GM21619 (cell line): ENCODE measurements at regions not wholly inside any gene's neighbourhood (a gene's known extent, or its start where the extent isn't known, plus 50 kb on each side); places are given as distances from the start of the nearest gene placed in this dataset.

Experiments used
- ATAC-seq: cut with Tn5 transposase; IDR thresholded peaks from one replicate; pipeline ENCODE4 v1.9.1; 2021; ENCODE audit not compliant: unreplicated experiment

DNA sequence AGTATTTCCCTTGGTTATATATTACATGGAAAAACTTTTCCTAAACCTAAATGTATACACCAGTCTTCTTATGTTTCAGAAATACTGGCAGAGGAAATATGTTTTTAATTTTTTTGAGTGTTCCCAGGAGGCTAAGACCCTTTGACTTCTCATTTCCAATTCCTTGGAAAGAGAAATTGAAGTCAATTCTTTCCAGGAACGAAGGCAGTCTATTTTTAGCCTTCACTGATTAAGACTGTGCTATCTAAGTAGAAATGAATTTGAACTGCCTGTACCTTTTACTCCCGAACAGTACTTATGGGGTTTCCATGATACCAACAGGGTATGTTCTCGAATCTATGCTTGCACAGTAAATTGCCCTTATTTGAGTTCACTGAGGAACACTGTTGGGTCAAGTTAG lies 340.3 kb upstream of the CD180 start:
- no peak for ATAC-seq

DNA sequence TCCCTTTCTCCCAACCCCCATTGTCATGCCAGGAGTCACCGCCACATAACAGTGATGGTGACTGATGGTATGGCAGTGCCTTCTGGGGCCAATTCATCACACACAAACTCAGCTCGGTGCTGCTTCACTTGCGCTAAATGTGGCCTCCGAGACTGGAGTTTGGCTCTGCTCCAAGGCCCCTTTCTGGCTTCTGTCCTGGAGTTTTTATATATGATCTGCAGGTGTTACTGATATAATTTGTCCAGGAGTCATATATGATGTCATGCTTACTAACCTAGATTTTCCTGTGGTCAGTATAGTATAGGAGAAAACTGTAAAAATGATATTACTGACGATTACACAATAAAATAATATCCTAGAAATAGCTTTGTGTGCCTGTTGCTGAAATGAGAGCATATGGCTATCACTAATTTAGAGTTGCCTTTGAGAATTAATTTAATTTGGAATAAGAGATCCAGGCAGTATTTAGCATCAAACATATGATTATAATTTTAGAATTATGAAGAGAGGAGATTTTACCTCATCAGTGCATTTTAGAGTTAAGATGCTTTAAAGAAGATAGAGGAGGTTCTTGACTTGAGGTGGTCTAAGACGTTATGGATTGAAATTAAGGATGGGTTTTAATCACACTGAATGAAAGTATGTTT lies 334.1 kb upstream of the CD180 start:
- no peak for ATAC-seq

DNA sequence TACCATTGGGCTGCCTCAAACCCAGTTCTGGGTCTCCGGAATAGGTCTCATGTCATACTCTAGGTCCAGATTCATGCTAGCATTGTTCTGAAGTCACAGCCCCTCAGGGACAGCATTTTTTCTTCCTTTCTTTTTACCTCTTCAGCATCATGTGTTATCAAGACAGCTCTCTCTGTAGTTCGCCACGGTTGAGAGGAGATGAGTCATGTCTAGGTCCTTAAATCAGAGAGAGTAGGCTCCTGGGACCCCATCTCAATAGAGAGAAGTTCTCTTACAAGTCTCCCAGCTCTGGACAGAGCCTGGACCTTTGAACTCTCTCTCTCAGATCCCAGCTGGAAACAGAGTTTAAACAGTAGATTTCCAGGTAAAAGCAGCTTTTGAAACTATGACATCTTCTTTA lies 332.4 kb upstream of the CD180 start:
- no peak for ATAC-seq

DNA sequence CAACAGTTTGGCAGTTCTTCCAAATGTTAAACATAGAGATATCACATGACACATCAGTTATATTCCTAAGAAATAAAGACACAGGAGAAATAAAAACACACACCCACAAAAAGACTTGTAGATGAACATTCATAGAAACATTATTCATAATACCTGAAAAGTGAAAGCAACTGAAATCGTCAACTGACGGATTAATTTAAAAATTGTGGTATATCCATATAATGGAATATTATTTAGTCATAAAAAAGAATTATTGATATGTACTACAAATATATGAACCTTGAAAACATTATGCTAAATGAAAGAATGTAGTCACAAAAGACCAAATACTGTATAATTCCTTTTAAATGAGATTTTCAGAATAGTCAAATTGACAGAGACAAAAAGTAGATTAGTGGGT lies 330.2 kb upstream of the CD180 start:
- no peak for ATAC-seq

DNA sequence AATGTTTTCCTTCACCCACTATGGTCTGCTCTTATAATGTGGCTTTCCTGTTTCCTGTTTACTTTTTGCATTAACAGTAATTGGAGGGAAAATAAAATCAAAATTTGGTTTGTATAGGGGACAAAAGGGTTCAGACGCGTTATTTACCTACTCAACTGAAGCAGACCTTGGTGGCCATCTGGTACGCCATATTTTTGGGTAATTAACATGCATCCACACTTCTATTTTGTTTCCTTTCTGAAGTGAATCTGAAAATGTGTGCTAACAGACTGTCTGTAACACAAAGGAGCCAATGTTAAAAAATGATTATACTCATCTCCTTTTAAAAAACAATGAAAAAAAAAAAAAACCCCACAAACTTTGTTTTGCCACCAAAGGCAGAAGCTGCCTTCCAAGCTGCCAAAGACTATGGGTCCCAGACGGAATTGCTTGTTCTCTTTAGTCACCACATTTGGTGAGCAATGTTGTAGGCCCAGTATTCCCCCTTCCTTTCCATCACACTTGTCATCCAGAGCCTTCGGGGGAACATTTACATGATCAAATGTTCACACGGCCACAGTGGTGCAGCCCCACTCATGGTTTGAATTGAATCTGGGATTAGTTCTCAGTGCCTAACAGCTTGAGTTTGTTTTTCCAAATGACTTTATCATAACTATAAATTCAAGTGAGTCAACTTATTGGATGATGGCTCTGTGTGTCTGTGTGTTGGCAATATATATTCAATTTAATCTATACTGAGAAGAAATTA lies 323.7 kb upstream of the CD180 start:
- ATAC-seq, result no peak

DNA sequence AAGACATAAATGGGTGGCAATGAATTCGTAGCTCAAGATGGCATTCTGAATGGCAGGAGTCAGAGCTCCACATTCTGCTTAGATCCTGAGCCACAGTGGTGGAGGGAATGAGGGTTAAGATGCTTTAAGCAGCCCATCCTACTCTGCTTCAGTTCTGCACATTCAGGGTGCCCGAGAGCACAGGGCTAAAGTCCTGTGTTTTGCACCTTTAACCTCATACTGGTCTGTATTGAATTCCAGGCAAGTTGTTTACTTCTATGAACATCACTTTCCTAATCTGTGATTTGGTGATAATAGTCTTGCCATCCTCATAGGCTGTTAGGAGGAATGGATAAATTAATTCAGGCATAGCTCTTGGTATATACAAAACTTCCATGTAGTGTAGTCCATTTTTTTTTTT lies 321.6 kb upstream of the CD180 start:
- ATAC-seq, result no peak

DNA sequence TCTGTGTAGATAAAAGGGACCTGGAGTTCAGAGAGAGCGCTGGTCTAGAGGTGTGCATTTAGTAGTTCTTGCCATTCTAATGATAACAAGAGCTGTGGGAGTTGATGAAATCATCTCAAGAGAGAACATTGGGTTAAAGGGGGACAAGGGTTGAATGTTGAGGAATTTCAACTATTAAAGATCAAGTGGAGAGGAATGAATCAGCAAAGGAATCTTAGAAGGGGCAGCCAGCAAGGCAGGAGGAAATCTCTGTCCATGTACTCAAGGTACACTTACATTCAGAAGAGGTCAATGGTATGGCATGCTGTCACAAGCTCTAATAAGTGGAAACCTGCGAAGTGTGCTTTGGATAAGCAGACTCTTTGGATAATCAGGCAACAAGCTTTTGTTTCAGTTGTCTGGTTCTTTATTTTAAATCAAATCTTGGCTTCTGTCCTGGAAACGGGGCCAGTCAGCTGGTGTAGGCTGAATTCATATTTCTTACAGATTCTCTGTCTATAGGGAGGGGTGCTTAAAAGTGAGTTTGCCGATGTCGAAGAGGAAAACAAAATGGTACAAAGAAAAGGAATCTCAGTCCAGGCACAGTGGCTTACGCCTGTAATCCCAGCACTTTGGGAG lies 320.5 kb upstream of the CD180 start:
- no peak for ATAC-seq

DNA sequence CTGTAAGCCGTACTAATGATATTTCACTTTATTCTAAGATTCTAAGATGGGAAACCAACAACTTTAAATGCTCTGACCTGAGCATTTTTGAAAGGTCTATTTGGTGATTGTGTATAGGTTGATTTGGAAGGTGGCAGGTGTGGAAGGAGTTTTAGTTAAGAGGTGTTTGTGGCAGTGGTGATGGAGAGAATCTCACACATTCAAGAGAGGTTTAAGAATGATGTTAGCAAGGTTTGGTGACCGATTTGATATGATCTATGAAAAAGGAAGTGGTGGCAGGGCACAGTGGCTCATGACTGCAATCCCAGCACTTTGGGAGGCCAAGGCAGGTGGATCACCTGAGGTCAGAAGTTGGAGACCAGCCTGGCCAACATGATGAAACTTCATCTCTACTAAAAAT lies 319.2 kb upstream of the CD180 start:
- no peak for ATAC-seq

DNA sequence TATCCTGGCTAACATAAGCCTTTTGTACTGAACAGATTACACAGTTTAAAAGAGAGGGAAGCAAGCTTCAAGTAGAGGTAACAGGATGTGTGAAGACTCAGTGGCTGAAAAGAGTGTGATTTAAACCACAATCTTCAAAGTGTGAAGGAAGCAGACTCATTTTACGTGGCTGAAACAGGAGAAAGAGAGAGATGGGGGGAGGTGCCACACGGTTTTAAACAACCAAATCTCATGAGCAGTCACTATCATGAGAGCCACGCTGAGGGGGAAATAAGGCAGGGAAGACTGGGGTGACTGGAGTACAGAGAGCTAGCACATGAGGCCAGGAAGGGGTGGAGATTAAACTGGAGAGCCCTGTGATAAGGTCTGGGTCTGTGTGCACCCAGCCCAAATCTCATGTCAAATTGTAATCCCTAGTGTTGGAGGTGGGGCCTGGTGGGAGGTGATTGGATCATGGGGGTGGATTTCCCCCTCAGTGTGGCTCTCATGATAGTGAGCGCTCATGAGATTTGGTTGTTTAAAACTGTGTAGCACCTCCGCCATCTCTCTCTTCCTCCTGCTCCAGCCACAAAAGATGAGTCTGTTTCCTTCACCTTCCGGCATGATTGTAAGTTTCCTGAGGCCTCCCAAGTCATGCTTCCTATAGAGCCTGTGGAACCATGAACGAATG lies 318.6 kb upstream of the CD180 start:
- ATAC-seq, result no peak

DNA sequence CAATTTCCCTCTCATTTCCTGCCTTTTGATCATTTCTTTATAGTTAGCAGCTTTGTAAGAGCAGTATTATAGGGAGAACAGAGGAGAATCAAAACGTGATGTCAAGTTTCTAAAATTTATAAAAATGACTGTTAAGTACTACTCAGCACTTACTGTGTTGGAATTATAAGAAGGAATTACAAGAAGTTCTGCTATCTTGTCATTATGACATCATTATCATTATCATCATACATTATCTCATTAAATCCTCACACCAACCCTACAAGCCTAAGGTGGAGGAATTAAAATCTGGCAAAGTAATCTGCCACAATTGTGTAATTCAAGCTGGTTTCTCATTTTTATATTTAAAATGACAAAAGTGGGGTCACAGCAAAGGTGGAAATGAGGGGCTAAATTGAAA lies 316.2 kb upstream of the CD180 start:
- no peak for ATAC-seq

DNA sequence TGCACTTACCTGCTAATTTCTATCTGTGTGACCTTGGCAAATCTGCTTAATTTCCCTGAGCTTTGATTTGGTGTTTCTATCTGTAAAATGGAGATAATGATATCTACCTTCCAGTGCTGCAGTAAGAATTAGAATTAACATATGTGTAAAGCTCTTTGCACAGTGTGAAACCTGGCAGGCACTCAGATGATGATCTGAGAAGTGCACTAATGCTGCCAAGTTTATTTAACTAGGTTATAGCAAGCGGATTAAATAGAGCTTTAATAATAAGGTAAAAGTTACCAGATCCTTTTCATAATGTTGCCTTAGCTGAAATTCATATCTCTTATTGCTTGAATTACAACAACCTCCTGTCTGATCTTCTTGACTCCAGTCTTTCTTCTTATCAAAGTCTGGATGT lies 315.3 kb upstream of the CD180 start:
- ATAC-seq, result no peak

DNA sequence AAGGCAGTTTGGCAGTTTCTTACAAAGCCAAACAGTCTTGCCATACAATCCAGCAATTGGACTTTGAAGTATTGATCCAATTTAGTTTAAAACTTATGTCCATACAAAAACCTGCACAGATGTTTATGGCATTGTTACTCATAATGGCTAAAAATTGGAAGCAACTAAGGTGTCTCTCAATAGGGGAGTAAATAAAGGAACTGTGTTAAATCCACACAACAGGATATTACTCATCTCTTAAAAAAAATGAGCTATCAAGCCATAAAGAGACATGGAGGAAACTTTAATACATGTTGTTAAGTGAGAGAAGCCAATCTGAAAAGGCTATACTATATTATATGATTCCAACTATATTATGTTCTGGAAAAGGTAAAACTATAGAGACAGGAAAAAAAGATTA lies 313.6 kb upstream of the CD180 start:
- no peak for ATAC-seq

DNA sequence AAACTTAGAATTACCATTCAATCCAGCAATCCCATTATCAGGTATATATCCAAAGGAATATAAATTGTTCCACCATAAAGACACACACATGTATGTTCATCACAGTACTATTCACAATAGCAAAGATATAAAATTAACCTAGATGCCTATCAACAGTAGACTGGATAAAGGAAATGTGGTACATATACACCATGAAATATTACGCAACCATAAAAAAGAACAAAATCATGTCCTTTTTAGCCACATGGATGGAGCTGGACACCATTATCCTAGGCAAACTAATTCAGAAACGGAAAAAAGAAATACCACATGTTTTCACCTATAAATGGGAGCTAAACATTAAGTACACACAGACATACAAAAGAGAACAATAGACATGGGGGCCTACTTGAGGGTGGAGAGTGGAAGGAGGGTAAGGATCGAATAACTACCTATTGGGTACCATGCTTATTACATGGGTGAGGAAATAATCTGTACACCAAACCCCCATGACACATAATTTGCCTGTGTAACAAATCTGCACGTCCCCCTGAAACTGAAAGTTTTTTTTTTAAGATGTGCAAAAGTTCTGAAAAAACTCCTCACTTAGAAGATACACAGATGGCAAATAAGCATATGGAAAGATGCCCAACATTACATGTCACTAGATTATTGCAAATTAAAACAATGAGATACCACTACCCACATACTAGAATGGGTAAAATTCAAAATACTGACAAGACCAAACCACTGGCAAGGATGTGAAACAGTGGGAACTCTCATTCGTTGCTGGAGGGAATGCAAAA lies 313.0 kb upstream of the CD180 start:
- ATAC-seq, result no peak

DNA sequence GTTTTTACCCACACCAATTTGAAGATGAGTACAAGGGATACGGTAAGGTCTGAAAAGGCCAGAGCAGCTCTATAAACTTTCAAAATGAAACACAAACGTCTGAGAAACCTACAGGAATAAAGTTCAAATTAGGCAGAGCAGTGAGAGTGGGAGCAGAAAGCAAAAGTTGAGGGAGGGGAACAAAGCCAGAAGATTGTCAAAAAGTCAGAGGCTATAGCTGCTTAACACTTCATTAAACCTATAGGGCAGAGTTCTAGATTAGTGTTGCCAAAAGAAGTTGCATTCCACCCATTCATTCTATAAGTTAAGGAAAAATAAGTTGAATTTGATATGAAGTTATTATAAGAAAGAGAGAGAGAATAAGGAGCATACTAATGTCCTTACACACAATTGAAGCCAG lies 309.6 kb upstream of the CD180 start:
- ATAC-seq, result no peak

DNA sequence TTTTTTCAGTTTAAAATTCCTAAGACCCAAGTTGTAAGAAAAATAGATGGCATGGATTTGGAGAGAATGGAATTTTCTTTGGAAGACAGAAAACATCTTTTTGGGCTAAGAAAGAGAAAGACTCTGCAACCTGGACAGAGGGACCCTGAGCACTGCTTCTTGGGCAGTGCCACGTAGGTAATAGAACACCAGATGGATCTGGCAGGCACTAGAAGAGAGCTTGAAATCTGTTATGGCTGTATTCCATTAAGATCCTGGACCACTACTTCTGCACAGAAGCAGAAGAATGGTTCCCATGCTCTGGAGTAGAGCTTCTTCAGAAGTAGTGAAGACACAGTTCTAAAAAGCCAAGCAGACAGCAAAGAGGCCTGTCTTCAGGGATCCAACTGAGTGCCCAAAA lies 306.4 kb upstream of the CD180 start:
- no peak for ATAC-seq

DNA sequence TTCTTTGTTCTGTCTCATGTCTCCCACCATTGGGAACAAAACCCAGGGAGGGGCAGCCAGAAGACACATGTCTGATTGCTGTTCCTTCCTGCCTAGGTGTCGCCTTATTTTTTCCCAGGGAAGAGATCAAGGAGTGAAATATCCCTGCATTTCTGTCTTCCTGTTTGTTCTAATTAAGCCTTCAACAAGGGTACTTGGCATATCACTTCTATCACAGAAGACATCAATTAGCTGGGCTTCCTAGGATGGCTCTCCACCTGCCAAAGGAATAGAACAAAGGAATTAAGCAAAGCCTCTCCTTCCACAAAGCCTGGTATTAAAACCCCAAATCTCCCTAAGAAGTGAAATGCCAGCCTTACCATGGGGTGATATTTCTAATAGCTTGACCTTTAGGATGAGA lies 299.5 kb upstream of the CD180 start:
- ATAC-seq, result no peak

DNA sequence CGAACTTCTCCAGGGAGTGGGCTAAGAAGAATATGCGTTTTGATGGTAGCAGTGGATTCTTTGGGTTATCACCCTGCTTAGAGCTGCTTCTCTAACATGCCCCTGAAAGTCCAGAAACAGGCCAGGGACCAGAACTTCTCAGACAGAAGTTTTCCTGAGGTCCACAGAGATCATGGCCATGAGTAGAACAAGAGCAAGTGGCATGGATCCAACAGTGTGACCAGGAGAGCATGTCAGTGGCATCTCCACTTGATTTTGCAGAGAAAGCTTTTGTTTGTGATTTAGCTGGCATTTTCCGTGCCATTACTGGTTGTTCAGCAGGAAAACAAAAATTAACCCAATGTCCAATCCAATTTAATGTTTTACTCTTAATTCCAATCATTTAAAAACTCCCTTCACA lies 298.5 kb upstream of the CD180 start:
- ATAC-seq, result no peak

DNA sequence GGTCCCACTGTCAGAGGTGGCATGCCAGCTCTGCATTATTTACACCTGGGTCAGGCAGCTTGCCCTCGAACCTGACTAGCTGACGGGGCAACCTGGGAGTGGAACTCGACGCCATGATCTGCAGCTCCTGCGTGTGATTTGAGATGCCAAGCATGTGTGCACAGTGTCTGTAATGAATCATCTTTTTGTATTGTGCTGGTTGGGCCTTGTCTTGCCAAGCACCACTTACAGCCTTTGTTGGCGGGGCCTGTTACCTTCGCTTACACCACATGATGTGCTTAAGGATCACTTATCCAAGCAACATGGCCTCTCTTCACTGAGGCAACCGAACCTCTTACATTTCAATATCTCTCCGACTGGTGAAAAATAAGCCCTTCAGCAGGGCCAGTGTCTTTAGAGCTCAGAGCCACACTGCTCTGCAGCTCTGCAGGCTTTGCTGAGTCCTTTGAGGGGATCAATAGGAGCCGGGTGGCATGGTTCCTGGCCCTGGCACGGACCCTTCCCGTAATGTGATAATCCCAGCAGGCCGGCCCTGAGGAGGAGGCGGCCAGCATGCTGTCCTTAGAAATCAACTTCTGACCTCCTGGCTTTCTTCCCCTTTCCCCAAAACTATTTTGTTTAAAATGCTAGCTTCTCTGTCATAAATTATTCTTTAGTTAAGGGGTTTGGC lies 297.7 kb upstream of the CD180 start:
- no peak for ATAC-seq

DNA sequence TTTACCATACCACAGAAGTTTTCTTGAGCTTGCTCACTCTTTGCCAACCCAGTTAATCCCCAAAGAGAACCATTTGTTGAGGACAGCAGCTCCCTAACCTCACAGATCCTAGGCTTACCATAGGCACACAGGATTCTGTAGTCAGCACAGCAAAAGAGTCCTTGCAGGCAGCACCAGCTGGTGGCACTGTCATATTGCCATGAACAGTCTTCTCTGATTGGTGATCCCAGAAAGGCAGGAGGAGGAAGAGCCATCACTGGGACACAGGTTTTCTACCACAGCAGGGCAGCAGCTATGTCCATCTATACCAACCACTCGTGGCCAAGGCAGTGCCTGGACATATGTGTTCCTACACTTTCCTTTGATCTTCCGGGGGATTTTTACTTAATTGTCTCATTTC lies 297.1 kb upstream of the CD180 start:
- ATAC-seq, result no peak

DNA sequence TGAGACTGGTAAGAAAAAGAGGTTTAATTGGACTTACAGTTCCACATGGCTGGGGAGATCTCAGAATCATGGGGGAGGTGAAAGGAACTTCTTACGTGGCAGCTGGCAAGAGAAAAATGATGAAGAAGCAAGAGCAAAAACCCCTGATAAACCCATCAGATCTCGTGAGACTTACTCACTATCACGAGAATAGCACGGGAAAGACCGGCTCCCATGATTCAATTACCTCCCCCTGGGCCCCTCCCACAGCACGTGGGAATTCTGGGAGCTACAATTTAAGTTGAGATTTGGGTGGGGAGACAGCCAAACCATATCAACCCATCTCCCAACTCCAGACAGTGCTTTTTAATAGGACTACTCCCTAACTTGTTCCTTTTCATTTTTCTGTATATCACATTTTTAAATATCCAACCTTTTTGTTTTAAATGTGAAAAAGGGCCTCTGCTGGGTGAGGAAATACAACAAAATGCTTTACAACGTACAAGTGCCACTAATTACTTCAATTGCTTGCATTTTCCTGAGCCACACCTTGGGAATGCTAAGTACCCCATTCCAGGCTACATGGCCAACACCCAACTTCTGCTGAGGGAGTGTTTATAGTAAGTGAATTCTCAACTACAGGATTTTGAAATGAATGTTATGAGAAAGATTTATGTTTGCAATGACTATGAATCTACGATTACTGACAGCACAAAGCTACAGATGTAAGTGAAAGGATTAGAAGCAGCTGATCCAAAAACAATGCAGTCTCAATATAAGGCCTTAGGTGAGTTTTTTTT lies 294.1 kb upstream of the CD180 start:
- ATAC-seq, result no peak
